IMR-90 (cell line): ENCODE measurements at regions not wholly inside any gene's neighbourhood (a gene's known extent, or its start where the extent isn't known, plus 50 kb on each side); places are given as distances from the start of the nearest gene placed in this dataset.
A peak's percentile ranks its signal among the peaks of the same experiment; 100 is the strongest.

ENCODE experiments used
- ATAC-seq: fragments of 200-7000 bp; cut with Tn5 transposase; 2 replicates; pipeline ENCODE4 v1.9.1; 2020; ENCODE audit warnings: low read depth, mild to moderate bottlenecking, moderate library complexity
- BruUV-seq: library from RNA; stranded (reverse); fragments of 400-500 nt; replicated peaks from 2 replicates; lab custom pipeline; 2021; lab: Mats Ljungman, UMichigan
- CTCF ChIA-PET: fragments of 300-600 bp; formaldehyde crosslinking; extraction: SDS; loops from one replicate; lab custom pipeline; 2021; ENCODE audit warnings: antibody characterized with exemption; lab: Yijun Ruan, JAX
- POLR2A ChIA-PET: fragments of 300-600 bp; sonication (Branson Sonifier 250); formaldehyde crosslinking; loops from one replicate; lab custom pipeline; 2022; ENCODE audit warnings: antibody characterized with exemption; ENCODE audit not compliant: unreplicated experiment; lab: Charles Lee
- DNase-seq: peaks from one replicate; pipeline ENCODE4 v3.0.0; 2013
- H2AFZ ChIP-seq: replicated peaks from 2 replicates; pipeline ENCODE3; 2013; ENCODE audit warnings: low read length, mild to moderate bottlenecking; ENCODE audit not compliant: poor library complexity
- H2AK5ac ChIP-seq: 2 replicates; pipeline ENCODE4 v1.6.1; 2013; ENCODE audit warnings: low read depth, low read length, inconsistent platforms
- H2AK9ac ChIP-seq: replicated peaks from 2 replicates; pipeline ENCODE3; 2013; ENCODE audit warnings: mild to moderate bottlenecking, low read depth, low read length, moderate library complexity; ENCODE audit not compliant: poor library complexity
- H2BK120ac ChIP-seq: 2 replicates; pipeline ENCODE4 v1.6.1; 2013; ENCODE audit warnings: low read depth, low read length, inconsistent platforms
- H2BK15ac ChIP-seq: 3 replicates; pipeline ENCODE4 v1.6.1; 2013; ENCODE audit warnings: low read depth, low read length, inconsistent platforms
- H2BK20ac ChIP-seq: 2 replicates; pipeline ENCODE4 v1.6.1; 2013; ENCODE audit warnings: low read depth, mild to moderate bottlenecking, inconsistent platforms, low read length, moderate library complexity
- H2BK5ac ChIP-seq: 2 replicates; pipeline ENCODE4 v1.6.1; 2013; ENCODE audit warnings: mild to moderate bottlenecking, low read depth, low read length, inconsistent platforms; ENCODE audit not compliant: poor library complexity, severe bottlenecking
- H3K14ac ChIP-seq: replicated peaks from 2 replicates; pipeline ENCODE4 v1.6.1; 2013; ENCODE audit warnings: low read depth, low read length, inconsistent platforms
- H3K18ac ChIP-seq: 2 replicates; pipeline ENCODE4 v1.6.1; 2013; ENCODE audit warnings: low read depth, low read length, control low read depth
- H3K23ac ChIP-seq: 2 replicates; pipeline ENCODE4 v1.6.1; 2013; ENCODE audit warnings: low read depth, low read length, inconsistent platforms
- H3K27ac ChIP-seq: 2 replicates; pipeline ENCODE4 v1.5.1; 2013; ENCODE audit warnings: mild to moderate bottlenecking, control low read depth, low read length; ENCODE audit not compliant: insufficient read depth
- H3K27me3 ChIP-seq: 2 replicates; pipeline ENCODE4 v1.6.1; 2013; ENCODE audit warnings: low read length; ENCODE audit not compliant: control insufficient read depth, insufficient read depth
- H3K36me3 ChIP-seq: 2 replicates; pipeline ENCODE4 v1.6.1; 2013; ENCODE audit warnings: low read length, mixed read lengths; ENCODE audit not compliant: control insufficient read depth, insufficient read depth
- H3K4ac ChIP-seq: 2 replicates; pipeline ENCODE4 v1.6.1; 2013; ENCODE audit warnings: low read depth, low read length, inconsistent platforms
- H3K4me1 ChIP-seq: 2 replicates; pipeline ENCODE4 v1.6.1; 2013; ENCODE audit warnings: low read length, mixed read lengths; ENCODE audit not compliant: control insufficient read depth, insufficient read depth
- H3K4me2 ChIP-seq: 2 replicates; pipeline ENCODE4 v1.6.1; 2013; ENCODE audit warnings: low read depth, mild to moderate bottlenecking, control low read depth, low read length, moderate library complexity
- H3K4me3 ChIP-seq: 2 replicates; pipeline ENCODE4 v1.5.1; 2013; ENCODE audit warnings: low read depth, mild to moderate bottlenecking, control low read depth, low read length, moderate library complexity; ENCODE audit not compliant: insufficient read depth
- H3K56ac ChIP-seq: 2 replicates; pipeline ENCODE4 v1.6.1; 2013; ENCODE audit warnings: low read length, inconsistent platforms; ENCODE audit not compliant: insufficient read depth; ENCODE audit errors: extremely low read depth
- H3K79me1 ChIP-seq, 2 experiments: 2 replicates each; pipeline ENCODE4 v1.6.1; 2013; ENCODE audit warnings: low read length in 2 of 2, inconsistent platforms in 1 of 2, low read depth in 1 of 2
- H3K9ac ChIP-seq: 2 replicates; pipeline ENCODE4 v1.6.1; 2013; ENCODE audit warnings: low read depth, low read length, control low read depth
- H3K9me1 ChIP-seq: 2 replicates; pipeline ENCODE4 v1.6.1; 2013; ENCODE audit warnings: low read length, inconsistent platforms; ENCODE audit not compliant: insufficient read depth
- H3K9me3 ChIP-seq: 2 replicates; pipeline ENCODE4 v1.6.1; 2013; ENCODE audit warnings: low read length; ENCODE audit not compliant: control insufficient read depth, insufficient read depth
- H4K20me1 ChIP-seq: 2 replicates; pipeline ENCODE4 v1.6.1; 2013; ENCODE audit warnings: low read length, inconsistent platforms; ENCODE audit not compliant: insufficient read depth
- H4K5ac ChIP-seq: 2 replicates; pipeline ENCODE4 v1.6.1; 2013; ENCODE audit warnings: mild to moderate bottlenecking, low read depth, low read length, control low read depth
- H4K8ac ChIP-seq, 2 experiments: 2 replicates each; pipeline ENCODE4 v1.6.1; 2013; ENCODE audit warnings: low read depth in 2 of 2, low read length in 2 of 2, control low read depth in 1 of 2, inconsistent platforms in 1 of 2
- H4K91ac ChIP-seq: 2 replicates; pipeline ENCODE4 v1.6.1; 2013; ENCODE audit warnings: low read depth, low read length, inconsistent platforms; ENCODE audit not compliant: insufficient read depth
- CHD1 ChIP-seq: IDR thresholded peaks from 2 replicates; pipeline ENCODE4 v1.6.1; 2012; ENCODE audit warnings: low read depth, low read length, improper control_type of control experiment
- WGBS, 2 experiments: methylation state at CpG; one replicate each; pipeline versions ENCODE4 v1.1.5 to v1.1.7; 2013; ENCODE audit warnings: missing lambda C conversion rate in 2 of 2; ENCODE audit not compliant: insufficient read length in 1 of 2; ENCODE audit errors: extremely low coverage in 2 of 2; 5-methylcytosine and 5-hydroxymethylcytosine counted together
- dilution Hi-C: fragments of 300-500 bp; cut with HindIII; formaldehyde crosslinking; loops from one replicate; pipeline ENCODE4 v1.14.3; 2018; ENCODE audit warnings: low sequenced_read_pairs; ENCODE audit not compliant: unreplicated experiment
- in situ Hi-C: fragments of 300-500 bp; cut with MboI; formaldehyde crosslinking; loops from 3 replicates; pipeline ENCODE4 v1.14.3; 2019; ENCODE audit warnings: low sequenced_read_pairs, inconsistent platforms, mixed read lengths
- intact Hi-C: fragments of 100-400 bp; cut with micrococcal nuclease; formaldehyde crosslinking; loops from 2 replicates; pipeline ENCODE4 v1.10.0; 2022

DNA sequence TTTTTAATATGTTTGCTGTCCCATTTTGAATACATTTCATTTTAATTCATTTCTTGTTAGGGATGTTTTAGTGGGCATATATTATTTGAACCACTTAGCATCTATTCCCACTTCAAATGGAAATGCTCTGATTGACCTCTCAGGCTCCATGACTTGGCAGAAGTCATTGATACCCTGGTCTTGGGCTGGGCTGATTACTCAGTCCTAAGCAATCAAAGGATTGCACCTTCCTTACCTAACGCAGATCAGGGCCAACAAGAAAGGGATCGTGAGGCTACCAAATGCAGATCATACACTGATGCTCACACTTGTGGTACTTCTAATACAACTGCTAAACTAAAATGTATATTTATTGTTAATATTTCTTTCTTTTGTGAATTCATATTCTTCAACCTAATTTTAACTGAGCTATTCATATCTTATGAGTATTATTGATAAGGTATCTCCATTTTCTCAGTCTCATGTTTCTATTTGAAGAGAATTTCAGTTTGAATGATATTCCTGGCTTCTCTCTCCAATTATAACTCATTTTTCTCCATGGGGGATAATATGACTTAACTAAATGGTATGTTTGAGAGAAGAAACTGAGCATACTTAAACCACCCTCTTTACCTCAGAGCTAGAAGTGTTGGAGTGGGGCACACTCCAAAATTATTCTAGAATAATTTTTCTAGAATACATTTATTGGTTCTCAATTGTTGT, 615.5 kb upstream of the ADAMTS5 start:
- H2BK20ac ChIP-seq, result peak overlapping the region; percentile 69; the same call in 1 of the 2 replicates
- intact Hi-C loops (no loop called here), in situ Hi-C loops (no loop called here), dilution Hi-C loops (no loop called here)
- H4K5ac ChIP-seq, result peak overlapping the region; percentile 88; the same call in 1 of the 2 replicates
- peak overlapping the region; percentile 97; the same call in 1 of the 2 replicates for H3K18ac ChIP-seq
- peak overlapping the region; percentile 72 for H2BK5ac ChIP-seq
- H2BK15ac ChIP-seq, result peak overlapping the region; percentile 23; the same call in 1 of the 3 replicates
- ChIA-PET POLR2A (no interaction called here), CTCF (no interaction called here)
- no peak overlapping the region for H3K27ac ChIP-seq
- no peak overlapping the region for H3K4me2 ChIP-seq
- H4K91ac ChIP-seq, result peak overlapping the region; percentile 30; the same call in 1 of the 2 replicates
- peak overlapping the region; percentile 74; the same call in 1 of the 2 replicates for H2AK5ac ChIP-seq
- H3K56ac ChIP-seq, result no peak overlapping the region
- ATAC-seq (no peak), DNase-seq (peak; percentile 29)
- H3K9ac ChIP-seq, result no peak overlapping the region
- peak overlapping the region; percentile 58; the same call in 1 of the 2 replicates for H3K4ac ChIP-seq
- no peaks in the 10 kb centered on the region; the same call in 1 of the 2 replicates for H3K36me3 ChIP-seq
- H3K79me1 ChIP-seq, result no peaks in the 10 kb centered on the region
- H3K9me3 ChIP-seq, result no peaks in the 10 kb centered on the region
- TF ChIP-seq CHD1, result no peak
- peaks cover 2% of the 10 kb centered on the region; the same call in 1 of the 2 replicates for H3K9me1 ChIP-seq
- no peaks in the 10 kb centered on the region for H4K20me1 ChIP-seq
- H2AFZ ChIP-seq, result no peak overlapping the region
- peak overlapping the region; percentile 79; the same call in 1 of the 2 replicates for H2BK120ac ChIP-seq
- H3K14ac ChIP-seq, result peak overlapping the region; percentile 38; the same call in 1 of the 2 replicates
- peaks cover 3% of the 10 kb centered on the region; the same call in 1 of the 2 replicates for H3K4me1 ChIP-seq
- no peak overlapping the region for H2AK9ac ChIP-seq
- WGBS, 2 experiments, result no CpG with 5 or more reads among the region's 2 CpGs
- peak overlapping the region; percentile 9 to 69; a peak in 2 of 4 replicates for H4K8ac ChIP-seq
- BruUV-seq, result no TSS peak
- H3K23ac ChIP-seq, result no peak overlapping the region
- no peaks in the 10 kb centered on the region for H3K27me3 ChIP-seq
- no peak overlapping the region for H3K4me3 ChIP-seq
